ENCODE measurements at regions not wholly inside any gene's neighbourhood (a gene's known extent, or its start where the extent isn't known, plus 50 kb on each side); places are given as distances from the start of the nearest gene placed in this dataset.

GRCh38 chr6:84457276-84457675 is 229.8 kb upstream of the CEP162 start (continued):
- no peak for TF ChIP-seq REST (IDR thresholded peaks at IDR 0.05; ENCODE audit: unreplicated experiment)
- no peak for TF ChIP-seq CREB1 (CRISPR knock-in tag; IDR thresholded peaks at IDR 0.05; ENCODE audit: low read depth)
- TF ChIP-seq POLR2AphosphoS5 (IDR thresholded peaks at IDR 0.05; ENCODE audit: low read depth), result no peak
- no peak for TF ChIP-seq EZH2phosphoT487 (IDR thresholded peaks at IDR 0.05; ENCODE audit: unreplicated experiment)
- no peak for TF ChIP-seq JUNB (IDR thresholded peaks at IDR 0.05; ENCODE audit: unreplicated experiment)
- TF ChIP-seq CTCF (conservative IDR thresholded peaks at IDR 0.05; ENCODE audit: low read depth in 2 of 2), result no peak
- TF ChIP-seq NANOG (IDR thresholded peaks at IDR 0.05; ENCODE audit: borderline replicate concordance), result no peak
- TF ChIP-seq STAT1 (IDR thresholded peaks at IDR 0.05; ENCODE audit: unreplicated experiment), result no peak

GRCh38 chr6:84456803-84457202 is 229.4 kb upstream of the CEP162 start:
- Histone ChIP-seq H3K9me2 (ENCODE audit: insufficient read depth) (no peaks in the 10 kb centered on the region), H3K4me3 (no peak overlapping the region), H3K79me2 (replicated peaks; ENCODE audit: insufficient read depth) (no peaks in the 10 kb centered on the region), H3K36me3 (ENCODE audit: insufficient read depth) (no peaks in the 10 kb centered on the region), H3F3A (replicated peaks; ENCODE audit: low read depth) (no peaks in the 10 kb centered on the region), H3K27me3 (ENCODE audit: insufficient read depth) (no peaks in the 10 kb centered on the region), H3K27ac (ENCODE audit: low read depth) (no peak overlapping the region), H3K4me1 (ENCODE audit: insufficient read depth) (no peaks in the 10 kb centered on the region), H4K20me1 (replicated peaks; ENCODE audit: insufficient read depth) (no peaks in the 10 kb centered on the region), H3K4me2 (no peak overlapping the region), H2AFZ (no peak overlapping the region)
- no peak overlapping the region for H3K4me3 Mint-ChIP-seq
- ATAC-seq (no peak), DNase-seq (ENCODE audit: low spot score) (no peak)
- peaks cover 4% of the 10 kb centered on the region for H3K27me3 Mint-ChIP-seq (ENCODE audit: insufficient read depth, low read depth, poor library complexity)
- no peak overlapping the region for H3K27ac Mint-ChIP-seq
- no peaks in the 10 kb centered on the region for H3K9me3 Mint-ChIP-seq
- H3K4me1 Mint-ChIP-seq, result no peaks in the 10 kb centered on the region
- H3K36me3 Mint-ChIP-seq (ENCODE audit: low read depth), result no peaks in the 10 kb centered on the region
- TF ChIP-seq ZNF462 (CRISPR knock-in tag; IDR thresholded peaks at IDR 0.05) (no peak), REST (IDR thresholded peaks at IDR 0.05; ENCODE audit: unreplicated experiment) (no peak), EZH2phosphoT487 (IDR thresholded peaks at IDR 0.05; ENCODE audit: unreplicated experiment) (no peak), STAT1 (IDR thresholded peaks at IDR 0.05; ENCODE audit: unreplicated experiment) (no peak)
